ACC112 (cell line): ENCODE measurements at regions not wholly inside any gene's neighbourhood (a gene's known extent, or its start where the extent isn't known, plus 50 kb on each side); places are given as distances from the start of the nearest gene placed in this dataset.

Experiments used
- H2AFZ ChIP-seq: fragments of 200-600 bp; sonication (generic); one replicate; pipeline ENCODE4 v1.6.0; 2017; ENCODE audit warnings: antibody characterized with exemption, low read length; ENCODE audit not compliant: unreplicated experiment
- H3K27ac ChIP-seq: fragments of 200-600 bp; sonication (generic); 2 replicates; pipeline ENCODE4 v1.5.1; 2014; ENCODE audit warnings: low read depth, mild to moderate bottlenecking, antibody characterized with exemption, low read length, moderate library complexity
- H3K27me3 ChIP-seq: fragments of 200-600 bp; sonication (generic); 2 replicates; pipeline ENCODE4 v1.6.1; 2014; ENCODE audit warnings: mild to moderate bottlenecking, antibody characterized with exemption, low read length, moderate library complexity, mixed read lengths; ENCODE audit not compliant: insufficient read depth
- H3K36me3 ChIP-seq: fragments of 200-600 bp; sonication (generic); 2 replicates; pipeline ENCODE4 v1.6.1; 2016; ENCODE audit warnings: mild to moderate bottlenecking, antibody characterized with exemption, low read length, moderate library complexity, mixed read lengths; ENCODE audit not compliant: insufficient read depth
- H3K4me1 ChIP-seq: fragments of 200-600 bp; sonication (generic); one replicate; pipeline ENCODE4 v1.6.1; 2016; ENCODE audit warnings: low read length, mixed read lengths; ENCODE audit not compliant: insufficient read depth, unreplicated experiment, control insufficient read depth
- H3K4me3 ChIP-seq: fragments of 200-600 bp; sonication (generic); 2 replicates; pipeline ENCODE4 v1.5.1; 2014; ENCODE audit warnings: mild to moderate bottlenecking, low read depth, low read length
- H3K79me2 ChIP-seq: fragments of 200-600 bp; sonication (generic); one replicate; pipeline ENCODE4 v1.6.0; 2016; ENCODE audit warnings: low read length; ENCODE audit not compliant: control insufficient read depth, unreplicated experiment, insufficient read depth

GRCh38 chr7:98679741-98680140 is 62.7 kb downstream of the NPTX2 start:
- H3K27me3 ChIP-seq, result peaks cover 26% of the 10 kb centered on the region; the same call in 1 of the 2 replicates
- H3K27ac ChIP-seq, result no peak overlapping the region
- H3K4me1 ChIP-seq, result no peaks in the 10 kb centered on the region
- no peaks in the 10 kb centered on the region for H3K36me3 ChIP-seq
- no peaks in the 10 kb centered on the region for H3K79me2 ChIP-seq
- H2AFZ ChIP-seq, result no peak overlapping the region
- no peak overlapping the region for H3K4me3 ChIP-seq

- no peaks in the 10 kb centered on the region for H3K36me3 ChIP-seq
- H3K79me2 ChIP-seq, result no peaks in the 10 kb centered on the region
- H3K27me3 ChIP-seq, result peaks cover 34% of the 10 kb centered on the region; the same call in 1 of the 2 replicates
- no peak overlapping the region for H3K4me3 ChIP-seq
- no peak overlapping the region for H2AFZ ChIP-seq
- no peak overlapping the region for H3K27ac ChIP-seq
- no peaks in the 10 kb centered on the region for H3K4me1 ChIP-seq
Measured at GRCh38 chr7:98681511-98681910, 64.4 kb downstream of the NPTX2 start.

- H2AFZ ChIP-seq, result no peak overlapping the region
- H3K27ac ChIP-seq, result no peak overlapping the region
- H3K79me2 ChIP-seq, result no peaks in the 10 kb centered on the region
- no peaks in the 10 kb centered on the region for H3K4me1 ChIP-seq
- peaks cover 39% of the 10 kb centered on the region; the same call in 1 of the 2 replicates for H3K27me3 ChIP-seq
- H3K4me3 ChIP-seq, result no peak overlapping the region
- H3K36me3 ChIP-seq, result no peaks in the 10 kb centered on the region
Measured at GRCh38 chr7:98681951-98682350, 64.9 kb downstream of the NPTX2 start.

GRCh38 chr7:98683514-98683913 is 66.4 kb downstream of the NPTX2 start:
- Histone ChIP-seq H3K27ac (no peak overlapping the region), H3K4me3 (no peak overlapping the region), H3K79me2 (no peaks in the 10 kb centered on the region), H2AFZ (no peak overlapping the region), H3K27me3 (peaks cover 39% of the 10 kb centered on the region; the same call in 1 of the 2 replicates), H3K36me3 (no peaks in the 10 kb centered on the region), H3K4me1 (no peaks in the 10 kb centered on the region)

- Histone ChIP-seq H3K4me3 (no peak overlapping the region), H3K36me3 (no peaks in the 10 kb centered on the region), H3K27me3 (peaks cover 26% of the 10 kb centered on the region; the same call in 1 of the 2 replicates), H3K27ac (no peak overlapping the region), H2AFZ (no peak overlapping the region), H3K4me1 (no peaks in the 10 kb centered on the region), H3K79me2 (no peaks in the 10 kb centered on the region)
Measured at GRCh38 chr7:98685541-98685940, 68.5 kb downstream of the NPTX2 start.

- no peak overlapping the region for H2AFZ ChIP-seq
- peaks cover 21% of the 10 kb centered on the region; the same call in 1 of the 2 replicates for H3K27me3 ChIP-seq
- H3K4me1 ChIP-seq, result no peaks in the 10 kb centered on the region
- H3K27ac ChIP-seq, result no peak overlapping the region
- H3K36me3 ChIP-seq, result no peaks in the 10 kb centered on the region
- no peaks in the 10 kb centered on the region for H3K79me2 ChIP-seq
- H3K4me3 ChIP-seq, result no peak overlapping the region
Measured at GRCh38 chr7:98686466-98687080, 69.5 kb downstream of the NPTX2 start.

GRCh38 chr7:98687111-98687751 is 70.1 kb downstream of the NPTX2 start:
- no peaks in the 10 kb centered on the region for H3K79me2 ChIP-seq
- H3K27me3 ChIP-seq, result peaks cover 15% of the 10 kb centered on the region; the same call in 1 of the 2 replicates
- H3K4me3 ChIP-seq, result no peak overlapping the region
- H3K27ac ChIP-seq, result no peak overlapping the region
- H2AFZ ChIP-seq, result no peak overlapping the region
- no peaks in the 10 kb centered on the region for H3K4me1 ChIP-seq
- H3K36me3 ChIP-seq, result no peaks in the 10 kb centered on the region

- Histone ChIP-seq H2AFZ (no peak overlapping the region), H3K27me3 (peaks cover 8% of the 10 kb centered on the region; the same call in 1 of the 2 replicates), H3K4me1 (no peaks in the 10 kb centered on the region), H3K27ac (no peak overlapping the region), H3K4me3 (no peak overlapping the region), H3K36me3 (no peaks in the 10 kb centered on the region), H3K79me2 (no peaks in the 10 kb centered on the region)
Measured at GRCh38 chr7:98691619-98692018, 74.5 kb downstream of the NPTX2 start.

GRCh38 chr7:98697083-98697482 is 80.0 kb downstream of the NPTX2 start:
- Histone ChIP-seq H3K36me3 (no peaks in the 10 kb centered on the region), H3K4me1 (no peaks in the 10 kb centered on the region), H3K27me3 (peaks cover 31% of the 10 kb centered on the region), H3K27ac (no peak overlapping the region), H2AFZ (no peak overlapping the region), H3K79me2 (no peaks in the 10 kb centered on the region), H3K4me3 (no peak overlapping the region)

GRCh38 chr7:98697485-98698240 is 80.6 kb downstream of the NPTX2 start:
- H3K27ac ChIP-seq, result no peak overlapping the region
- H3K36me3 ChIP-seq, result no peaks in the 10 kb centered on the region
- H3K4me3 ChIP-seq, result no peak overlapping the region
- H2AFZ ChIP-seq, result no peak overlapping the region
- no peaks in the 10 kb centered on the region for H3K4me1 ChIP-seq
- peaks cover 31% of the 10 kb centered on the region for H3K27me3 ChIP-seq
- no peaks in the 10 kb centered on the region for H3K79me2 ChIP-seq
